H1 (cell line): ENCODE measurements at regions not wholly inside any gene's neighbourhood (a gene's known extent, or its start where the extent isn't known, plus 50 kb on each side); places are given as distances from the start of the nearest gene placed in this dataset.

Source experiments
- POLR2A ChIP-seq, 2 experiments: IDR thresholded peaks; 1 replicate in 1 of 2; 2 replicates in 1 of 2; pipeline ENCODE4 v1.6.1; 2011; ENCODE audit warnings: low read depth in 2 of 2, low read length in 2 of 2, mild to moderate bottlenecking in 2 of 2; ENCODE audit errors: control extremely low read depth in 1 of 2
- POLR2AphosphoS5 ChIP-seq: IDR thresholded peaks from 2 replicates; pipeline ENCODE4 v1.6.1; 2011; ENCODE audit warnings: low read depth, low read length
- RFX5 ChIP-seq: IDR thresholded peaks from 2 replicates; pipeline ENCODE4 v1.6.1; 2011; ENCODE audit warnings: low read depth, low read length, improper control_type of control experiment, borderline replicate concordance
- SP1 ChIP-seq: IDR thresholded peaks from 2 replicates; pipeline ENCODE4 v1.6.1; 2011; ENCODE audit warnings: low read depth, low read length
- ZNF274 ChIP-seq: IDR thresholded peaks from 2 replicates; pipeline ENCODE4 v1.7.0; 2012; ENCODE audit warnings: low read length, borderline replicate concordance; ENCODE audit errors: extremely low read depth
- TF ChIP-seq, protein P1 (sequence below), 3 experiments: IDR thresholded peaks; 1 replicate in 2 of 3; 2 replicates in 1 of 3; pipeline versions ENCODE4 v1.5.1 to v1.6.1; 2011; ENCODE audit warnings: low read length in 3 of 3, mild to moderate bottlenecking in 3 of 3, inconsistent platforms in 2 of 3, low read depth in 1 of 3, moderate library complexity in 1 of 3; ENCODE audit not compliant: insufficient read depth in 1 of 3; ENCODE audit errors: control extremely low read depth in 1 of 3

- TF ChIP-seq, protein P1, sequence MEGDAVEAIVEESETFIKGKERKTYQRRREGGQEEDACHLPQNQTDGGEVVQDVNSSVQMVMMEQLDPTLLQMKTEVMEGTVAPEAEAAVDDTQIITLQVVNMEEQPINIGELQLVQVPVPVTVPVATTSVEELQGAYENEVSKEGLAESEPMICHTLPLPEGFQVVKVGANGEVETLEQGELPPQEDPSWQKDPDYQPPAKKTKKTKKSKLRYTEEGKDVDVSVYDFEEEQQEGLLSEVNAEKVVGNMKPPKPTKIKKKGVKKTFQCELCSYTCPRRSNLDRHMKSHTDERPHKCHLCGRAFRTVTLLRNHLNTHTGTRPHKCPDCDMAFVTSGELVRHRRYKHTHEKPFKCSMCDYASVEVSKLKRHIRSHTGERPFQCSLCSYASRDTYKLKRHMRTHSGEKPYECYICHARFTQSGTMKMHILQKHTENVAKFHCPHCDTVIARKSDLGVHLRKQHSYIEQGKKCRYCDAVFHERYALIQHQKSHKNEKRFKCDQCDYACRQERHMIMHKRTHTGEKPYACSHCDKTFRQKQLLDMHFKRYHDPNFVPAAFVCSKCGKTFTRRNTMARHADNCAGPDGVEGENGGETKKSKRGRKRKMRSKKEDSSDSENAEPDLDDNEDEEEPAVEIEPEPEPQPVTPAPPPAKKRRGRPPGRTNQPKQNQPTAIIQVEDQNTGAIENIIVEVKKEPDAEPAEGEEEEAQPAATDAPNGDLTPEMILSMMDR (IDR thresholded peaks at IDR 0.05; ENCODE audit: control extremely low read depth in 1 of 3, insufficient read depth in 1 of 3, low read depth in 1 of 3, low read length in 3 of 3) = no peak
- TF ChIP-seq POLR2AphosphoS5 (no peak), ZNF274 (no peak), SP1 (no peak), POLR2A (IDR thresholded peaks at IDR 0.05; ENCODE audit: control extremely low read depth in 1 of 2, low read depth in 2 of 2, low read length in 2 of 2) (no peak), RFX5 (no peak)
These were observed 322.7 kb upstream of the LARGE1 start for GRCh38 chr22:34243023-34243422.
